GM23338 (cell line): ENCODE measurements at regions not wholly inside any gene's neighbourhood (a gene's known extent, or its start where the extent isn't known, plus 50 kb on each side); places are given as distances from the start of the nearest gene placed in this dataset.
A peak's percentile ranks its signal among the peaks of the same experiment; 100 is the strongest.
"Not testable (repeated sequence)": the region's sequence is repeated elsewhere in the genome, so short reads cannot be mapped to it uniquely, and the experiment has no call there.

Source experiments
- ATAC-seq: fragments of 200-7000 bp; cut with Tn5 transposase; 3 replicates; pipeline ENCODE4 v1.9.1; 2020
- DNase-seq: peaks from one replicate; pipeline ENCODE4 v3.0.0-alpha.2; 2015; ENCODE audit warnings: low spot score
- H2AFZ ChIP-seq: fragments of 200-600 bp; sonication (generic); 2 replicates; pipeline ENCODE4 v1.8.0; 2016; ENCODE audit warnings: antibody characterized with exemption, mild to moderate bottlenecking, moderate library complexity
- H3F3A ChIP-seq: fragments of 200-600 bp; sonication (generic); replicated peaks from 2 replicates; pipeline ENCODE4 v1.8.0; 2017; ENCODE audit warnings: antibody characterized with exemption, mixed run types, low read depth
- H3K27ac ChIP-seq: fragments of 200-600 bp; sonication (generic); 2 replicates; pipeline ENCODE4 v1.6.1; 2016; ENCODE audit warnings: low read depth
- H3K27me3 ChIP-seq: fragments of 200-600 bp; sonication (generic); 2 replicates; pipeline ENCODE4 v1.8.0; 2016; ENCODE audit warnings: mild to moderate bottlenecking, mixed run types, moderate library complexity; ENCODE audit not compliant: insufficient read depth
- H3K36me3 ChIP-seq: fragments of 200-600 bp; sonication (generic); 2 replicates; pipeline ENCODE4 v1.8.0; 2016; ENCODE audit warnings: mild to moderate bottlenecking; ENCODE audit not compliant: insufficient read depth
- H3K4me1 ChIP-seq: fragments of 200-600 bp; sonication (generic); 2 replicates; pipeline ENCODE4 v1.8.0; 2016; ENCODE audit warnings: mild to moderate bottlenecking, moderate library complexity; ENCODE audit not compliant: insufficient read depth
- H3K4me2 ChIP-seq: fragments of 200-600 bp; sonication (generic); 2 replicates; pipeline ENCODE4 v1.7.1; 2017; ENCODE audit warnings: mixed run types
- H3K4me3 ChIP-seq: fragments of 200-600 bp; sonication (generic); 2 replicates; pipeline ENCODE4 v1.6.1; 2016; ENCODE audit warnings: mixed run types
- H3K79me2 ChIP-seq: fragments of 200-600 bp; sonication (generic); replicated peaks from 2 replicates; pipeline ENCODE4 v1.8.0; 2017; ENCODE audit warnings: mild to moderate bottlenecking; ENCODE audit not compliant: insufficient read depth
- H3K9me2 ChIP-seq: fragments of 200-600 bp; sonication (generic); 2 replicates; pipeline ENCODE4 v1.8.0; 2017; ENCODE audit not compliant: insufficient read depth
- H4K20me1 ChIP-seq: fragments of 200-600 bp; sonication (generic); replicated peaks from 2 replicates; pipeline ENCODE4 v1.8.0; 2017; ENCODE audit warnings: mild to moderate bottlenecking; ENCODE audit not compliant: insufficient read depth
- H3K27ac Mint-ChIP-seq: 2 replicates; pipeline ENCODE4 v1.8.0; 2020; ENCODE audit warnings: inconsistent platforms, mild to moderate bottlenecking, moderate library complexity, mixed read lengths
- H3K27me3 Mint-ChIP-seq: 3 replicates; pipeline ENCODE4 v1.8.0; 2022; ENCODE audit warnings: low read depth, mild to moderate bottlenecking, moderate library complexity, mixed read lengths, inconsistent platforms; ENCODE audit not compliant: insufficient read depth, poor library complexity
- H3K36me3 Mint-ChIP-seq: 3 replicates; pipeline ENCODE4 v1.8.0; 2021; ENCODE audit warnings: low read depth, mild to moderate bottlenecking, inconsistent platforms, moderate library complexity, mixed read lengths
- H3K4me1 Mint-ChIP-seq: 3 replicates; pipeline ENCODE4 v1.8.0; 2020; ENCODE audit warnings: mild to moderate bottlenecking, inconsistent platforms, mixed read lengths
- H3K4me3 Mint-ChIP-seq: 3 replicates; pipeline ENCODE4 v1.8.0; 2021; ENCODE audit warnings: moderate library complexity, mild to moderate bottlenecking, inconsistent platforms, mixed read lengths
- H3K9me3 Mint-ChIP-seq: 3 replicates; pipeline ENCODE4 v1.8.0; 2020; ENCODE audit warnings: moderate library complexity, mild to moderate bottlenecking, inconsistent platforms, mixed read lengths
- CTCF ChIP-seq, 2 experiments: fragments of 200-600 bp in 1 of 2; sonication (generic) in 1 of 2; conservative IDR thresholded peaks; 2 replicates each; pipeline versions ENCODE4 v1.5.1 to v1.6.1; 2016 to 2017; ENCODE audit warnings: antibody characterized with exemption in 2 of 2, low read depth in 2 of 2, mild to moderate bottlenecking in 2 of 2, moderate library complexity in 1 of 2
- ETS1 ChIP-seq: IDR thresholded peaks from 2 replicates; pipeline ENCODE4 v1.6.1; 2016; ENCODE audit warnings: antibody characterized with exemption
- POLR2AphosphoS5 ChIP-seq: IDR thresholded peaks from 2 replicates; pipeline ENCODE4 v1.6.1; 2016; ENCODE audit warnings: antibody characterized with exemption, low read depth

GRCh38 chr11:22536071-22536470 lies 89.6 kb downstream of the FANCF start:
- Mint-ChIP-seq H3K9me3 (no peaks in the 10 kb centered on the region), H3K36me3 (no peaks in the 10 kb centered on the region), H3K4me1 (peaks cover 4% of the 10 kb centered on the region), H3K27ac (no peak overlapping the region), H3K4me3 (no peak overlapping the region), H3K27me3 (peaks cover 1% of the 10 kb centered on the region)
- Histone ChIP-seq H3K4me2 (no peak overlapping the region), H3K27ac (no peak overlapping the region), H3K4me1 (no peaks in the 10 kb centered on the region), H3K27me3 (no peaks in the 10 kb centered on the region), H3K36me3 (no peaks in the 10 kb centered on the region), H4K20me1 (no peaks in the 10 kb centered on the region), H3K79me2 (no peaks in the 10 kb centered on the region), H2AFZ (no peak overlapping the region), H3K9me2 (no peaks in the 10 kb centered on the region), H3F3A (no peaks in the 10 kb centered on the region), H3K4me3 (no peak overlapping the region)
- ATAC-seq, result no peak
- DNase-seq, result no peak
- no peak for TF ChIP-seq CTCF (conservative IDR thresholded peaks at IDR 0.05; ENCODE audit: low read depth in 2 of 2)
- TF ChIP-seq ETS1, result no peak

GRCh38 chr11:22528612-22529429 lies 96.8 kb downstream of the FANCF start:
- DNase-seq (peak; percentile 52), ATAC-seq (peak; percentile 68)
- not testable (repeated sequence) for H3K4me1 Mint-ChIP-seq, H3K9me3 Mint-ChIP-seq, H3K4me1 ChIP-seq, H3K27me3 ChIP-seq, H3F3A ChIP-seq, H3K36me3 ChIP-seq, H3K36me3 Mint-ChIP-seq, H3K79me2 ChIP-seq, H3K27me3 Mint-ChIP-seq, H3K9me2 ChIP-seq, H4K20me1 ChIP-seq, H3K27ac ChIP-seq
- 0 out of 2 replicates have a peak overlapping the region, but pooled peaks have one; percentile 5 for H2AFZ ChIP-seq
- Mint-ChIP-seq H3K4me3 (peak overlapping the region; percentile 86), H3K27ac (peak overlapping the region; percentile 92)
- peak overlapping the region; percentile 47 for H3K4me3 ChIP-seq
- peak overlapping the region; percentile 70 for H3K4me2 ChIP-seq
- peak; percentile 18 to 37; a peak in 2 of 4 replicates for TF ChIP-seq CTCF (conservative IDR thresholded peaks at IDR 0.05; ENCODE audit: low read depth in 2 of 2)
- TF ChIP-seq POLR2AphosphoS5, result 0 out of 2 replicates have a peak, but pooled peaks have one; percentile 20
